GM10266 (cell line): ENCODE measurements at regions not wholly inside any gene's neighbourhood (a gene's known extent, or its start where the extent isn't known, plus 50 kb on each side); places are given as distances from the start of the nearest gene placed in this dataset.

Experiments used
- DNase-seq: peaks from one replicate; pipeline ENCODE4 v3.0.0; 2012; ENCODE audit errors: extremely low spot score
- CTCF ChIP-seq: IDR thresholded peaks from 2 replicates; pipeline ENCODE4 v1.5.1; 2012; ENCODE audit warnings: mild to moderate bottlenecking, low read depth; ENCODE audit not compliant: control insufficient read depth, insufficient read depth; ENCODE audit errors: missing control alignments

GRCh38 chr6:163808871-163809270, 394.4 kb downstream of the QKI start:
- TF ChIP-seq CTCF = no peak
- DNase-seq = no peak

GRCh38 chr6:163808231-163808630, 393.7 kb downstream of the QKI start:
- no peak for DNase-seq
- TF ChIP-seq CTCF = no peak

GRCh38 chr6:163806755-163807499, 392.4 kb downstream of the QKI start:
- DNase-seq = no peak
- TF ChIP-seq CTCF = no peak

GRCh38 chr6:163804991-163805390, 390.5 kb downstream of the QKI start:
- TF ChIP-seq CTCF = no peak
- DNase-seq = no peak

- DNase-seq = no peak
- TF ChIP-seq CTCF = no peak
These were observed 387.7 kb downstream of the QKI start for GRCh38 chr6:163802267-163802666.

GRCh38 chr6:163797296-163797845, 382.9 kb downstream of the QKI start:
- no peak for DNase-seq
- no peak for TF ChIP-seq CTCF
